Neuronal stem cell (in vitro differentiated cells): ENCODE measurements at regions not wholly inside any gene's neighbourhood (a gene's known extent, or its start where the extent isn't known, plus 50 kb on each side); places are given as distances from the start of the nearest gene placed in this dataset.

Experiments used
- DNase-seq: peaks from one replicate; pipeline ENCODE4 v3.0.0-alpha.2; 2013; ENCODE audit warnings: low spot score
- H2AFZ ChIP-seq: one replicate; pipeline ENCODE4 v1.6.1; 2013; ENCODE audit warnings: mild to moderate bottlenecking, low read length, inconsistent platforms
- H2AK5ac ChIP-seq: 2 replicates; pipeline ENCODE4 v1.6.1; 2013; ENCODE audit warnings: low read depth, mild to moderate bottlenecking, inconsistent platforms, low read length, moderate library complexity, mixed read lengths
- H2BK120ac ChIP-seq: 2 replicates; pipeline ENCODE4 v1.6.1; 2013; ENCODE audit warnings: low read depth, mild to moderate bottlenecking, inconsistent platforms, low read length, moderate library complexity, mixed read lengths
- H2BK12ac ChIP-seq: one replicate; pipeline ENCODE4 v1.6.1; 2013; ENCODE audit warnings: low read length, inconsistent platforms
- H2BK15ac ChIP-seq: 2 replicates; pipeline ENCODE4 v1.6.1; 2013; ENCODE audit warnings: mild to moderate bottlenecking, low read length, inconsistent platforms, mixed read lengths
- H2BK5ac ChIP-seq: one replicate; pipeline ENCODE4 v1.6.1; 2013; ENCODE audit warnings: inconsistent platforms, mild to moderate bottlenecking, low read length, moderate library complexity
- H3K14ac ChIP-seq: one replicate; pipeline ENCODE4 v1.6.1; 2013; ENCODE audit warnings: low read length, inconsistent platforms
- H3K18ac ChIP-seq: 2 replicates; pipeline ENCODE4 v1.6.1; 2013; ENCODE audit warnings: low read length, inconsistent platforms
- H3K23ac ChIP-seq: 2 replicates; pipeline ENCODE4 v1.6.1; 2013; ENCODE audit warnings: low read depth, mild to moderate bottlenecking, mixed read lengths, low read length, inconsistent platforms; ENCODE audit not compliant: poor library complexity
- H3K27ac ChIP-seq: replicated peaks from 3 replicates; pipeline ENCODE4 v1.5.1; 2013; ENCODE audit warnings: low read length, inconsistent platforms
- H3K27me3 ChIP-seq, 3 experiments: 2 replicates each; pipeline ENCODE4 v1.6.1; 2013; ENCODE audit warnings: low read length in 3 of 3, mild to moderate bottlenecking in 2 of 3, inconsistent platforms in 1 of 3, low read depth in 1 of 3, mixed read lengths in 1 of 3, moderate library complexity in 1 of 3; ENCODE audit not compliant: control insufficient read depth in 3 of 3, insufficient read depth in 3 of 3
- H3K36me3 ChIP-seq, 2 donors: replicated peaks in 1 of 2; 2 replicates each; pipeline ENCODE4 v1.6.1; 2013; ENCODE audit warnings: low read length in 2 of 2; ENCODE audit not compliant: control insufficient read depth in 2 of 2, insufficient read depth in 2 of 2
- H3K4ac ChIP-seq: 2 replicates; pipeline ENCODE4 v1.6.1; 2013; ENCODE audit warnings: inconsistent platforms, mild to moderate bottlenecking, low read length, moderate library complexity
- H3K4me1 ChIP-seq, 2 donors: 1 replicate in 1 of 2; 2 replicates in 1 of 2; pipeline ENCODE4 v1.6.1; 2013; ENCODE audit warnings: low read length in 2 of 2, low read depth in 1 of 2; ENCODE audit not compliant: control insufficient read depth in 2 of 2, insufficient read depth in 1 of 2
- H3K4me2 ChIP-seq: one replicate; pipeline ENCODE4 v1.6.1; 2013; ENCODE audit warnings: mild to moderate bottlenecking, low read length, inconsistent platforms; ENCODE audit not compliant: insufficient read depth, poor library complexity, severe bottlenecking
- H3K4me3 ChIP-seq, 2 donors: 2 replicates each; pipeline ENCODE4 v1.5.1; 2013; ENCODE audit warnings: low read length in 2 of 2, mild to moderate bottlenecking in 2 of 2, inconsistent platforms in 1 of 2, moderate library complexity in 1 of 2
- H3K79me1 ChIP-seq: one replicate; pipeline ENCODE4 v1.6.1; 2013; ENCODE audit warnings: low read depth, mild to moderate bottlenecking, inconsistent platforms, low read length, moderate library complexity
- H3K9ac ChIP-seq: one replicate; pipeline ENCODE4 v1.6.1; 2013; ENCODE audit warnings: mild to moderate bottlenecking, low read depth, low read length, inconsistent platforms; ENCODE audit not compliant: poor library complexity
- H3K9me3 ChIP-seq, 2 donors: replicated peaks in 1 of 2; 2 replicates each; pipeline versions ENCODE3 to v1.6.1; 2013; ENCODE audit warnings: low read length in 2 of 2, mild to moderate bottlenecking in 2 of 2, inconsistent platforms in 1 of 2, low read depth in 1 of 2, mixed read lengths in 1 of 2, moderate library complexity in 1 of 2; ENCODE audit not compliant: control insufficient read depth in 2 of 2, insufficient read depth in 1 of 2
- H4K8ac ChIP-seq: one replicate; pipeline ENCODE4 v1.6.1; 2013; ENCODE audit warnings: low read depth, mild to moderate bottlenecking, inconsistent platforms, low read length, moderate library complexity
- H4K91ac ChIP-seq: one replicate; pipeline ENCODE4 v1.6.1; 2013; ENCODE audit warnings: low read length, low read depth, mild to moderate bottlenecking, inconsistent platforms; ENCODE audit not compliant: poor library complexity
- WGBS, 2 donors: extraction: QIAGEN DNeasy Blood & Tissue Kit; methylation state at CpG; one replicate each; pipeline ENCODE4 v1.1.7; 2013; ENCODE audit warnings: missing lambda C conversion rate in 2 of 2, mixed read lengths in 1 of 2; ENCODE audit not compliant: insufficient read length in 2 of 2, insufficient replicate concordance in 1 of 2; ENCODE audit errors: extremely low coverage in 2 of 2; 5-methylcytosine and 5-hydroxymethylcytosine counted together

- H2AK5ac ChIP-seq = no peak overlapping the region
- H3K9me3 ChIP-seq = peaks cover 0 to 1% of the 10 kb centered on the region in 2 donors
- no peak overlapping the region for H2BK12ac ChIP-seq
- no peaks in the 10 kb centered on the region for H3K27me3 ChIP-seq
- H2BK120ac ChIP-seq = no peak overlapping the region
- H3K36me3 ChIP-seq = no peaks in the 10 kb centered on the region
- H3K4me3 ChIP-seq = no peak overlapping the region
- no peak overlapping the region for H3K4me2 ChIP-seq
- no peak overlapping the region for H3K18ac ChIP-seq
- H2AFZ ChIP-seq = no peak overlapping the region
- no peak overlapping the region for H4K91ac ChIP-seq
- no peaks in the 10 kb centered on the region for H3K4me1 ChIP-seq
- no peak overlapping the region for H3K27ac ChIP-seq
- no peak overlapping the region for H2BK5ac ChIP-seq
- H2BK15ac ChIP-seq = no peak overlapping the region
- no peak for DNase-seq
- H3K4ac ChIP-seq = no peak overlapping the region
- no CpG with 5 or more reads among the region's 2 CpGs for WGBS, 2 donors
- no peak overlapping the region for H3K9ac ChIP-seq
- no peak overlapping the region for H4K8ac ChIP-seq
- H3K79me1 ChIP-seq = no peaks in the 10 kb centered on the region
- no peak overlapping the region for H3K14ac ChIP-seq
- no peak overlapping the region for H3K23ac ChIP-seq
These were observed 67.8 kb upstream of the PCDH10 start for GRCh38 chr4:133081246-133081645.

- Histone ChIP-seq H3K23ac (no peak overlapping the region), H3K79me1 (no peaks in the 10 kb centered on the region), H3K18ac (no peak overlapping the region), H2BK12ac (no peak overlapping the region), H3K4me1 (no peaks in the 10 kb centered on the region), H2BK5ac (no peak overlapping the region), H2BK15ac (no peak overlapping the region), H2AFZ (no peak overlapping the region), H3K9me3 (no peaks in the 10 kb centered on the region), H3K9ac (no peak overlapping the region), H4K8ac (no peak overlapping the region), H3K4ac (no peak overlapping the region), H3K14ac (no peak overlapping the region), H3K27me3 (no peaks in the 10 kb centered on the region), H3K4me2 (no peak overlapping the region), H2BK120ac (no peak overlapping the region), H3K4me3 (no peak overlapping the region), H2AK5ac (no peak overlapping the region), H4K91ac (no peak overlapping the region), H3K36me3 (no peaks in the 10 kb centered on the region), H3K27ac (no peak overlapping the region)
- no peak for DNase-seq
- WGBS, 2 donors = no CpG with 5 or more reads among the region's 1 CpG
These were observed 64.7 kb upstream of the PCDH10 start for GRCh38 chr4:133084421-133084820.

- Histone ChIP-seq H3K18ac (no peak overlapping the region), H4K8ac (no peak overlapping the region), H2BK5ac (no peak overlapping the region), H3K79me1 (no peaks in the 10 kb centered on the region), H2AFZ (no peak overlapping the region), H3K36me3 (no peaks in the 10 kb centered on the region), H2BK120ac (no peak overlapping the region), H2BK15ac (no peak overlapping the region), H3K9ac (no peak overlapping the region), H3K9me3 (peaks cover 2 to 3% of the 10 kb centered on the region in 2 donors), H4K91ac (no peak overlapping the region), H3K4ac (no peak overlapping the region), H3K4me3 (no peak overlapping the region), H3K4me1 (peaks cover 1 to 2% of the 10 kb centered on the region in 2 donors), H3K14ac (no peak overlapping the region), H3K4me2 (no peak overlapping the region), H3K27me3 (no peaks in the 10 kb centered on the region), H2BK12ac (no peak overlapping the region), H3K23ac (no peak overlapping the region), H2AK5ac (no peak overlapping the region), H3K27ac (no peak overlapping the region)
- WGBS, 2 donors = no CpG with 5 or more reads among the region's 2 CpGs
- DNase-seq = no peak
These were observed 53.5 kb upstream of the PCDH10 start for GRCh38 chr4:133095591-133095990.

GRCh38 chr4:133096972-133097371 is 52.1 kb upstream of the PCDH10 start:
- H3K9me3 ChIP-seq = peaks cover 2 to 3% of the 10 kb centered on the region in 2 donors
- no peak overlapping the region for H3K4me3 ChIP-seq
- H4K8ac ChIP-seq = no peak overlapping the region
- no peaks in the 10 kb centered on the region for H3K27me3 ChIP-seq
- H3K36me3 ChIP-seq = no peaks in the 10 kb centered on the region
- H3K4me1 ChIP-seq = peaks cover 1 to 2% of the 10 kb centered on the region in 2 donors
- H2AFZ ChIP-seq = no peak overlapping the region
- no peak overlapping the region for H3K23ac ChIP-seq
- H2BK120ac ChIP-seq = no peak overlapping the region
- DNase-seq = peak; percentile 43
- no peak overlapping the region for H3K9ac ChIP-seq
- no peak overlapping the region for H2BK5ac ChIP-seq
- no peak overlapping the region for H2BK12ac ChIP-seq
- WGBS, 2 donors = no CpG with 5 or more reads among the region's 1 CpG
- H2AK5ac ChIP-seq = no peak overlapping the region
- H4K91ac ChIP-seq = no peak overlapping the region
- no peak overlapping the region for H3K18ac ChIP-seq
- H3K4me2 ChIP-seq = no peak overlapping the region
- no peak overlapping the region for H3K14ac ChIP-seq
- H3K27ac ChIP-seq = peak overlapping the region; percentile 77
- no peak overlapping the region for H3K4ac ChIP-seq
- no peak overlapping the region for H2BK15ac ChIP-seq
- H3K79me1 ChIP-seq = no peaks in the 10 kb centered on the region
